K562 (cell line): ENCODE measurements at regions not wholly inside any gene's neighbourhood (a gene's known extent, or its start where the extent isn't known, plus 50 kb on each side); places are given as distances from the start of the nearest gene placed in this dataset.

ENCODE experiments used
- ATAC-seq: fragments of 200-7000 bp; cut with Tn5 transposase; 3 replicates; pipeline ENCODE4 v1.9.1; 2020; ENCODE audit warnings: moderate library complexity
- BruUV-seq: library from RNA; stranded (reverse); fragments of 400-500 nt; replicated peaks from 2 replicates; lab custom pipeline; 2021; lab: Mats Ljungman, UMichigan
- CTCF ChIA-PET: fragments of 300-600 bp; formaldehyde crosslinking; extraction: SDS; loops from one replicate; lab custom pipeline; 2021; ENCODE audit warnings: low intra/inter-chr PET ratio; lab: Yijun Ruan, JAX
- POLR2A ChIA-PET: fragments of 300-600, 350-650 bp; sonication (Branson Sonifier 250); formaldehyde crosslinking; extraction: SDS; loops from one replicate; lab custom pipeline; 2021; ENCODE audit warnings: antibody characterized with exemption, inconsistent platforms; lab: Yijun Ruan, JAX
- DNase-seq, 4 experiments: peaks; one replicate each; pipeline versions ENCODE4 v3.0.0 to v3.0.0-alpha.2; 2011 to 2018; ENCODE audit warnings: low spot score in 3 of 4, mixed read lengths in 3 of 4; ENCODE audit errors: extremely low read depth in 1 of 4
- FAIRE-seq: peaks from 2 replicates; lab custom pipeline; 2011; peaks lifted over from hg19 to GRCh38; lab: Jason Lieb, UNC
- H2AFZ ChIP-seq: 2 replicates; pipeline ENCODE4 v1.6.0; 2011; ENCODE audit warnings: low read depth, low read length, control low read depth, inconsistent platforms
- H3K27ac ChIP-seq: fragments of 200-600 bp; 3 replicates; pipeline ENCODE4 v1.8.0; 2011; ENCODE audit warnings: low read depth, mild to moderate bottlenecking, control low read depth, inconsistent platforms, low read length, moderate library complexity, mixed read lengths; ENCODE audit errors: extremely low read depth
- H3K27me3 ChIP-seq, 2 experiments: fragments of 300-600 bp in 1 of 2; 2 replicates in 1 of 2; 3 replicates in 1 of 2; pipeline versions ENCODE4 v1.6.0 to v1.8.0; 2011; ENCODE audit warnings: inconsistent platforms in 2 of 2, low read length in 2 of 2, mild to moderate bottlenecking in 1 of 2, mixed read lengths in 1 of 2, moderate library complexity in 1 of 2; ENCODE audit not compliant: control insufficient read depth in 2 of 2, insufficient read depth in 2 of 2
- H3K36me3 ChIP-seq: fragments of 300-600 bp; 3 replicates; pipeline ENCODE4 v1.8.0; 2011; ENCODE audit warnings: mild to moderate bottlenecking, low read length, inconsistent platforms; ENCODE audit not compliant: control insufficient read depth, insufficient read depth
- H3K4me1 ChIP-seq, 2 experiments: fragments of 200-600 bp in 1 of 2; replicated peaks in 1 of 2; 2 replicates in 1 of 2; 3 replicates in 1 of 2; pipeline versions ENCODE4 v1.5.1 to v1.8.0; 2011; ENCODE audit warnings: inconsistent platforms in 2 of 2, low read length in 2 of 2, mild to moderate bottlenecking in 1 of 2, mixed read lengths in 1 of 2, moderate library complexity in 1 of 2; ENCODE audit not compliant: control insufficient read depth in 2 of 2, insufficient read depth in 2 of 2
- H3K4me2 ChIP-seq: 2 replicates; pipeline ENCODE4 v1.6.1; 2011; ENCODE audit warnings: low read length, control low read depth, inconsistent platforms, mixed read lengths; ENCODE audit not compliant: insufficient read depth
- H3K4me3 ChIP-seq: fragments of 200-600 bp; sonication (generic), shearing (Covaris generic); 2 replicates; pipeline ENCODE4 v1.5.1; 2016; ENCODE audit warnings: control low read depth, inconsistent platforms
- H3K79me2 ChIP-seq: fragments of 200-600 bp; 3 replicates; pipeline ENCODE4 v1.8.0; 2011; ENCODE audit warnings: low read length, inconsistent platforms; ENCODE audit not compliant: control insufficient read depth, insufficient read depth
- H3K9ac ChIP-seq, 2 experiments: 2 replicates each; pipeline versions ENCODE4 v1.6.0 to v1.6.1; 2011; ENCODE audit warnings: low read depth in 2 of 2, low read length in 2 of 2, control low read depth in 1 of 2, inconsistent platforms in 1 of 2, mild to moderate bottlenecking in 1 of 2, mixed read lengths in 1 of 2; ENCODE audit not compliant: insufficient read depth in 1 of 2
- H3K9me1 ChIP-seq: one replicate; pipeline ENCODE4 v1.6.0; 2011; ENCODE audit warnings: inconsistent platforms, mild to moderate bottlenecking, low read length, moderate library complexity; ENCODE audit not compliant: control insufficient read depth, insufficient read depth
- H3K9me3 ChIP-seq: replicated peaks from 2 replicates; pipeline ENCODE4 v1.5.1; 2011; ENCODE audit warnings: low read depth, low read length, inconsistent platforms; ENCODE audit not compliant: control insufficient read depth, insufficient read depth
- H4K20me1 ChIP-seq: replicated peaks from 2 replicates; pipeline ENCODE4 v1.6.1; 2011; ENCODE audit warnings: low read length, inconsistent platforms, mixed read lengths; ENCODE audit not compliant: control insufficient read depth, insufficient read depth
- ADNP ChIP-seq: fragments of 200-800 bp; sonication (Bioruptor generic); IDR thresholded peaks from 2 replicates; pipeline ENCODE4 v1.6.1; 2016; ENCODE audit warnings: missing genetic modification characterization, missing compliant biosample characterization
- DDX20 ChIP-seq: fragments of 450-650 bp; IDR thresholded peaks from 2 replicates; pipeline ENCODE4 v1.6.1; 2016; ENCODE audit warnings: missing genetic modification characterization, low read depth, mild to moderate bottlenecking, missing compliant biosample characterization, moderate library complexity
- FOXK1 ChIP-seq: sonication (generic); formaldehyde crosslinking; IDR thresholded peaks from 2 replicates; pipeline ENCODE4 v1.8.0; 2022; ENCODE audit warnings: missing genetic modification reagents, mild to moderate bottlenecking, borderline replicate concordance
- GATA2 ChIP-seq: sonication (generic); formaldehyde crosslinking; IDR thresholded peaks from 2 replicates; pipeline ENCODE4 v1.4.0; 2020; ENCODE audit warnings: mild to moderate bottlenecking, missing genetic modification reagents
- KHSRP ChIP-seq: fragments of 450-650 bp; IDR thresholded peaks from 2 replicates; pipeline ENCODE4 v1.6.1; 2017
- MYC ChIP-seq, 2 experiments: fragments of 250-450 bp in 1 of 2; sonication (Bioruptor Pico) in 1 of 2; IDR thresholded peaks; 2 replicates each; pipeline versions ENCODE4 v1.5.1 to v1.6.1; 2012 to 2021; ENCODE audit warnings: low read depth in 2 of 2, borderline replicate concordance in 1 of 2, improper control_type of control experiment in 1 of 2, low read length in 1 of 2, mild to moderate bottlenecking in 1 of 2, moderate library complexity in 1 of 2
- PPARD ChIP-seq: fragments of 250-450 bp; sonication (Bioruptor Pico); IDR thresholded peaks from 2 replicates; pipeline ENCODE4 v1.8.0; 2022; ENCODE audit warnings: inconsistent platforms, mild to moderate bottlenecking, moderate library complexity
- TSC22D4 ChIP-seq: fragments of 450-650 bp; IDR thresholded peaks from 2 replicates; pipeline ENCODE4 v1.6.1; 2016; ENCODE audit warnings: missing genetic modification characterization, missing biosample characterization, control low read depth
- ZNF197 ChIP-seq: fragments of 200-800 bp; sonication (Bioruptor generic); IDR thresholded peaks from 2 replicates; pipeline ENCODE4 v1.6.1; 2016; ENCODE audit warnings: low read depth, missing genetic modification characterization, missing compliant biosample characterization
- ZNF584 ChIP-seq: fragments of 200-800 bp; sonication (Bioruptor generic); IDR thresholded peaks from 2 replicates; pipeline ENCODE4 v1.6.1; 2016; ENCODE audit warnings: low read depth, mild to moderate bottlenecking, missing genetic modification characterization, missing compliant biosample characterization
- ZSCAN29 ChIP-seq: fragments of 450-650 bp; IDR thresholded peaks from 2 replicates; pipeline ENCODE4 v1.6.1; 2017
- WGBS: fragments of 100-300 bp; shearing (Covaris generic); methylation state at CpG from one replicate; pipeline ENCODE4 v1.1.6; 2016; ENCODE audit warnings: low coverage, mixed read lengths; ENCODE audit not compliant: insufficient coverage; ENCODE audit errors: missing lambda C conversion rate; 5-methylcytosine and 5-hydroxymethylcytosine counted together
- in situ Hi-C: fragments of 300-500 bp; cut with MboI; formaldehyde crosslinking; loops from 4 replicates; pipeline ENCODE4 v1.15.0; 2018; ENCODE audit warnings: inconsistent platforms, mixed read lengths
- intact Hi-C: fragments of 100-400 bp; cut with micrococcal nuclease; formaldehyde crosslinking; loops from 2 replicates; pipeline ENCODE4 v1.14.2; 2022
- TF ChIP-seq, protein P1 (sequence below): sonication (generic); formaldehyde crosslinking; IDR thresholded peaks from 2 replicates; pipeline ENCODE4 v1.5.0; 2020; ENCODE audit warnings: missing genetic modification reagents
- TF ChIP-seq, protein P2 (sequence below): fragments of 250-450 bp; sonication (Bioruptor Pico); IDR thresholded peaks from 2 replicates; pipeline ENCODE4 v1.8.0; 2021; ENCODE audit warnings: mild to moderate bottlenecking, moderate library complexity

DNA sequence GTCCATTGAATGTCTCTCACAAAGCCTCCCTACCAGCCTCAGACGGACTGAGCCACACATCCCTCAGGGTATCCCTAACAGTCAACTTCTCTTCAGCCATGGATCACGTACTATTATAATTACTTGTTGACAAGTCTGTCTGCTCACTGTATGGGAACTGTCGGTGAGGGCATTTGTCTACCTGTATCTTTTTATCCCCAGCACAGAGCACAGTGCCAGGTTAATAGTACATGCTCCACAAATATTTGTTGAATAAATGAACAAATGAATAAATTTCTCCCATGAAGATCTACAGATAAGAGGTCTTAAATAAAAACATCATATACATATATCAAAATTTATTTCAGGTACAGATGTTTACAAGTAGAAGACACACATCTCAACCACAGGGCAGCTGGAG, 414.0 kb downstream of the SOX9 start:
- Histone ChIP-seq H3K27ac (no peak overlapping the region), H2AFZ (no peak overlapping the region), H4K20me1 (no peaks in the 10 kb centered on the region), H3K4me3 (no peak overlapping the region), H3K9ac (no peak overlapping the region), H3K27me3 (peaks cover 4 to 28% of the 10 kb centered on the region in 2 experiments; a peak in 3 of 5 replicates), H3K4me2 (no peak overlapping the region), H3K4me1 (no peaks in the 10 kb centered on the region), H3K79me2 (no peaks in the 10 kb centered on the region), H3K9me3 (no peaks in the 10 kb centered on the region), H3K36me3 (no peaks in the 10 kb centered on the region), H3K9me1 (no peaks in the 10 kb centered on the region)
- 0% methylated on average over 3 of the region's 3 CpGs for WGBS
- ATAC-seq, result no peak
- POLR2A ChIA-PET, result no interaction called here
- TF ChIP-seq PPARD (no peak), KHSRP (no peak), DDX20 (tag) (no peak), ZNF197 (CRISPR knock-in tag) (no peak), MYC (IDR thresholded peaks at IDR 0.05; ENCODE audit: low read depth, low read length) (no peak), MYC (CRISPR knock-in tag; IDR thresholded peaks at IDR 0.05; ENCODE audit: borderline replicate concordance, low read depth) (no peak), GATA2 (CRISPR knock-in tag) (no peak), TSC22D4 (tag) (no peak), ZSCAN29 (no peak), ZNF584 (CRISPR knock-in tag) (no peak), ADNP (tag) (no peak), FOXK1 (CRISPR knock-in tag) (no peak)
- TF ChIP-seq, protein P1, sequence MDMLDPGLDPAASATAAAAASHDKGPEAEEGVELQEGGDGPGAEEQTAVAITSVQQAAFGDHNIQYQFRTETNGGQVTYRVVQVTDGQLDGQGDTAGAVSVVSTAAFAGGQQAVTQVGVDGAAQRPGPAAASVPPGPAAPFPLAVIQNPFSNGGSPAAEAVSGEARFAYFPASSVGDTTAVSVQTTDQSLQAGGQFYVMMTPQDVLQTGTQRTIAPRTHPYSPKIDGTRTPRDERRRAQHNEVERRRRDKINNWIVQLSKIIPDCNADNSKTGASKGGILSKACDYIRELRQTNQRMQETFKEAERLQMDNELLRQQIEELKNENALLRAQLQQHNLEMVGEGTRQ, result no peak
- TF ChIP-seq, protein P2, sequence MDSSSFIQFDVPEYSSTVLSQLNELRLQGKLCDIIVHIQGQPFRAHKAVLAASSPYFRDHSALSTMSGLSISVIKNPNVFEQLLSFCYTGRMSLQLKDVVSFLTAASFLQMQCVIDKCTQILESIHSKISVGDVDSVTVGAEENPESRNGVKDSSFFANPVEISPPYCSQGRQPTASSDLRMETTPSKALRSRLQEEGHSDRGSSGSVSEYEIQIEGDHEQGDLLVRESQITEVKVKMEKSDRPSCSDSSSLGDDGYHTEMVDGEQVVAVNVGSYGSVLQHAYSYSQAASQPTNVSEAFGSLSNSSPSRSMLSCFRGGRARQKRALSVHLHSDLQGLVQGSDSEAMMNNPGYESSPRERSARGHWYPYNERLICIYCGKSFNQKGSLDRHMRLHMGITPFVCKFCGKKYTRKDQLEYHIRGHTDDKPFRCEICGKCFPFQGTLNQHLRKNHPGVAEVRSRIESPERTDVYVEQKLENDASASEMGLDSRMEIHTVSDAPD (CRISPR knock-in tag), result no peak
- DNase-seq, result no peak
- no peak for FAIRE-seq
- intact Hi-C loops (no loop called here), in situ Hi-C loops (loop anchor here (10.0 kb wide), 1 partner anchor 1900 kb away; no protein-coding TSS in a partner anchor)
- no TSS peak for BruUV-seq
- CTCF ChIA-PET, result no interaction called here
